Activated CD8-positive, alpha-beta memory T cell treated with anti-CD3 and anti-CD28 coated beads, Interleukin-2, amount 10 ng/mL, durations not matched to agents 7 days and 5 days (primary cell): ENCODE measurements at regions not wholly inside any gene's neighbourhood (a gene's known extent, or its start where the extent isn't known, plus 50 kb on each side); places are given as distances from the start of the nearest gene placed in this dataset.

Experiments used
- ATAC-seq: fragments of 150-1000 bp; cut with Tn5 transposase; one replicate; pipeline ENCODE4 v1.10.0; 2021; ENCODE audit warnings: moderate library complexity
- CTCF ChIA-PET: fragments of 350-600 bp; sonication (Branson Sonifier 250); formaldehyde crosslinking; loops from one replicate; lab custom pipeline; 2021; ENCODE audit warnings: antibody characterized with exemption; lab: Charles Lee
- DNase-seq: peaks from one replicate; pipeline ENCODE4 v3.0.0-alpha.2; 2020
- H3K27ac Mint-ChIP-seq: one replicate; pipeline ENCODE4 v1.8.0; 2021; ENCODE audit warnings: mild to moderate bottlenecking, mixed read lengths
- H3K27me3 Mint-ChIP-seq: one replicate; pipeline ENCODE4 v1.8.0; 2021; ENCODE audit warnings: mixed read lengths
- H3K36me3 Mint-ChIP-seq: one replicate; pipeline ENCODE4 v1.8.0; 2021; ENCODE audit warnings: mild to moderate bottlenecking, mixed read lengths
- H3K4me1 Mint-ChIP-seq: one replicate; pipeline ENCODE4 v1.8.0; 2021; ENCODE audit warnings: mixed read lengths
- H3K4me3 Mint-ChIP-seq: one replicate; pipeline ENCODE4 v1.8.0; 2021; ENCODE audit warnings: mild to moderate bottlenecking, moderate library complexity, mixed read lengths
- H3K9me3 Mint-ChIP-seq: one replicate; pipeline ENCODE4 v1.8.0; 2022; ENCODE audit warnings: low read depth, mixed read lengths

DNA sequence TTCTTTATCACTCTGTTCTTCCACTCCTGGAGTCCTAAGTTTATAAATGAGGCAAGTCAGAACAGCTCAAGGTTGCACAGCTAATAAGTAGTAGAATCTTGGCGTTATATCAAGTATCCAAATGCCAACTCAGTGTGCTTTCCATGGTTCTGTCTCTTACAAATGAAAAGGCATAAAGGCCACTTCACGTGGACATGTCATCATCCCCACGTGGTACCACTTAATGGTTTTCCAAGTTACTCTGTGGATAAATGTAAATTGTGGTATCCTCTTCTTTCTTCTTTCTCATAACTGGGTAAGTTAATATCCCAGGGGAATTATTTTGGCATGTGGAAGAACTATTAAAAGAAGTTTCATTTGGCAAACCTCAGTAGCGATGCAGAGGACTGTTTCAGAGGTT, 131.5 kb upstream of the L3MBTL4 start:
- H3K27ac Mint-ChIP-seq: no peak overlapping the region
- ATAC-seq (no peak), DNase-seq (no peak)
- CTCF ChIA-PET: no interaction called here
- H3K27me3 Mint-ChIP-seq: no peaks in the 10 kb centered on the region
- H3K9me3 Mint-ChIP-seq: peaks cover 2% of the 10 kb centered on the region
- H3K36me3 Mint-ChIP-seq: no peaks in the 10 kb centered on the region
- no peak overlapping the region for H3K4me3 Mint-ChIP-seq
- H3K4me1 Mint-ChIP-seq: no peaks in the 10 kb centered on the region

DNA sequence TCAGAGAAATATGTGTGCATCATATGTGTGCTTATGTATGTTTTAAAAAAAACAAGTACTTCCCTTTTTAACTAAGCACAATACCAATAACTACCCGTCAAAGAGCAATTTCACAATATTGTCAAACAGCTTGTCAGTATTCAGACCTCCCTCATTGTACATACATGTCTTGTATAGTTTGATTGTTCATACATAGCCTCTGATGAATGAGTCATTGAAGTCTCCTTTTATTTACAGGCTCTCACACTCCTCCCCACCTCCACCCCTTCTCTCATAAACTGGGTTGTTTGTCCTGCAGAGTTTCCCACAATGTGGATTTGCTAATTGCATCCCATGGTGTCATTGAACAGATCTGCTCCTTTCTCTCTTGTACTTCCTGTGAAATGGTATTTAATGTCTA, 132.8 kb upstream of the L3MBTL4 start:
- H3K27ac Mint-ChIP-seq: no peak overlapping the region
- H3K4me1 Mint-ChIP-seq: no peaks in the 10 kb centered on the region
- peaks cover 2% of the 10 kb centered on the region for H3K9me3 Mint-ChIP-seq
- CTCF ChIA-PET: no interaction called here
- ATAC-seq: no peak
- DNase-seq: no peak
- H3K27me3 Mint-ChIP-seq: no peaks in the 10 kb centered on the region
- H3K4me3 Mint-ChIP-seq: no peak overlapping the region
- no peaks in the 10 kb centered on the region for H3K36me3 Mint-ChIP-seq

DNA sequence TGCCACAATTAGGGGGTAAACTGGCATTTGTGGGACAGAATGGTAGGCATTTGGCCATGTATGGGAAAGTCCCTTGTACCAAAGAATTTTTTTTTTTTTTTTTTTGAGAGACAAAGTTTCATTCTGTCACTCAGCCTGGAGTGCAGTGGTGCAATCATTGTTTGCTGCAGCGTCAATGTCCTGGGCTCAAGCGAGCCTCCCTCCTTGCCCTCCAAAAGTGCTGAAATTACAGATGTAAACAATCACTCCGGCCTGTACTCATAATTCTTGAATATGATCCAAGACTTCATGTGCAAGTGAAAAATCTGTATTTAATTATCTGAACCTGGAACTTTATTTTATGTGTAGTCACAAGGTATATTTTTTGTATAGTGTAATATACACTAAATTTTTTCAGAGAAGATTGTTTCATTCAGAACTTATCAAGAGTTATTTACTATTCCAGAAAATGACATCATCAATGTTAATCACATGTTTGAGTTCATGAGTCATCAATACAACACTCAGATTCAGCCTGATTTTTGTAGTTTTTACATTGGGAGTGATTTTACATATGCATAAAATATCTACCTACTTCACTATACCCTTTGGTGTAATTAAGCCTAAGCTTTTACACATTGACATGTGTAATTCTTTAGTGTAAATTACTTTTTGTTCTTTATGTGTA, 138.7 kb upstream of the L3MBTL4 start:
- ATAC-seq (no peak), DNase-seq (no peak)
- H3K4me1 Mint-ChIP-seq: no peaks in the 10 kb centered on the region
- no peak overlapping the region for H3K4me3 Mint-ChIP-seq
- H3K36me3 Mint-ChIP-seq: no peaks in the 10 kb centered on the region
- H3K9me3 Mint-ChIP-seq: peaks cover 2% of the 10 kb centered on the region
- CTCF ChIA-PET: no interaction called here
- no peaks in the 10 kb centered on the region for H3K27me3 Mint-ChIP-seq
- no peak overlapping the region for H3K27ac Mint-ChIP-seq

DNA sequence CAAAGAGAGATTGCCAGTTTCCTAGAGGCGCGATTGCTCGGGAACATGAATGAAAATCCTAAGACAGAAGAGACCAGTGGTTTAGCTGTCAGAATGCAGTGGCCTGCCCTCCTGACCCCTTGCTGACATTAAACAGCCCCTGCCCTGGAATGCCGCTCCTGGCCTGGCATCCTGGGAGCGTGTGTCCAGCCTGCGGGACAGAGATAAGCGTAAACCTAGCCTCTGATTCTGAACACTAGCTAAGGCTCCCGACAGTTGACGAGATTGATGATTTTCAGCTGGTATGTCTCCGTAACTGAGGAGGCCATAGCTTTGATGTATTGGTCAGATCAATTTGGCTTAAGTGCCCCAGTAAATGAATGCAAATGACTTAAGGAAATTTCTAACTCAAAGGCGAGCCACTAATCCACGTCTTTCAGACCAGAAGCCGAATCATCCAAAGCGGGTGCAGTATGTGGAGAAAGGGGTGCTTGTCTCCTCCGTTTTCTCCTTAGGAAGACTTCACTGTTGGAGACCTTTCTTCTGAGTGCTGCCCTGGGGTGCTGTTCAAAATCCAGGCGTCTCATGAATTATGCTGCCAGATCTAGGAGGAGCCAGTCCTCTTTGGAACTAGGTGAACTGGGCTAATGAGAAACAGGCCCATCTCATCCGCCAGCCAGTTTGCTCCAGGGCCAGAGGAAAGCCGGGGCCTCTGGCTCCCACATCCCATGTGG, 142.5 kb upstream of the L3MBTL4 start:
- Mint-ChIP-seq H3K9me3 (peaks cover 2% of the 10 kb centered on the region), H3K4me3 (no peak overlapping the region), H3K27ac (no peak overlapping the region), H3K27me3 (no peaks in the 10 kb centered on the region), H3K36me3 (no peaks in the 10 kb centered on the region), H3K4me1 (no peaks in the 10 kb centered on the region)
- no peak for DNase-seq
- no peak for ATAC-seq
- CTCF ChIA-PET: no interaction called here

DNA sequence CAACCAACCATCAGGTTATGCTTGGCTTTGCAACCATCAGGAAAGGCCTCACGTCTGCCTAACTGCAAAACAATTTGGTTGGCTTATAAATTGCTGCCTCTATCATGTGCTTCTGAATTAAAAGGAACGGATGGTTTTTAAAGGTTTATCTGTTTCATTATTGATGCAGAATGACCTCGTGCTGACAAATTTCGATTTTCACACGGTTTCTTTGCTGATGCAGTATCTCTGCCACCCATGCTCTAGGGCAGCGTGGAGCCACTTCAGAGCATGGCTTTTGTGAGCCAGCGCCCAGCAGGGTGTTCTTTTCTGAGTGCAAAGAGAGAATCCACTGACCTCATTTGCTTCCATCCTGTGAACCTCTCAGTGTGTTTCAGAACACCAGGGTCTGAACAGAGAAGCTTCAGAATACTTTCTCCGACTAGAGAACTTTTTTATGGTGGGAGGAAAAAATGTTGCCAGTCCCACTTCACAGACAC, 143.1 kb upstream of the L3MBTL4 start:
- ATAC-seq: no peak
- H3K27me3 Mint-ChIP-seq: no peaks in the 10 kb centered on the region
- H3K36me3 Mint-ChIP-seq: no peaks in the 10 kb centered on the region
- H3K9me3 Mint-ChIP-seq: peaks cover 2% of the 10 kb centered on the region
- no peaks in the 10 kb centered on the region for H3K4me1 Mint-ChIP-seq
- no peak overlapping the region for H3K4me3 Mint-ChIP-seq
- no peak overlapping the region for H3K27ac Mint-ChIP-seq
- DNase-seq: no peak
- CTCF ChIA-PET: no interaction called here

DNA sequence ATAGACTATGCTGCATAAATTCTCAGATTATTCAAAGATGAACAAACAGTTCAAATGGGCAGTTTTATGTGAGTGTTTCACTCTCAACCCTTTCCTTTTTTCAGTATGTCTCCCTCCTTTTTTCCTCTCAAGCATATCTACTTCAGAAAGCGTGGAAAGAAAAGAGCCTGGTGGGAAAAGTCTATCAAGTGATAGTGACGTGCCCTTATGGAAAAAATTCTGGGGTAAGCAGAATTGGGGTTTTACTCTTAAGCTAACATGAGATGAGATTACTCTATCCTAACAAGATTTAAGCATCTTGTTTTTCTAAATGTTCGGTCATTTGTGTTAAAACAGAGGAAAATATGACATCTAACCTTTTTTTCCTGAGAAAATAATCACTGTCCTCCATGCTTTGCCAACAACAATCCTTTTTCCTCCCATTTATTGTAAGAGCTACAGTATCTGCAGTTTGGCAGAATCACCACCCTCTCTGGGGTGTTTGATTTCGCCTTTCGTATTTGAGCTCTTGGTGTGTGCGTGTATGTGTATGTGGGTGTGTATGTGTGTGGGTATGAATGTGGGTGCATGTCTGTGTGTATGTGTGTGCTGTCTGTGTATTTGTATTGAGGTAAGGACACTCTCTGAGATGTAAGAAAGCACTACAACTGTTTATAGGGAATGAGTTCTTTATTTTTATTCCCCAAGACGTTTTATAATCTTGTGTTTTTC, 143.9 kb upstream of the L3MBTL4 start:
- Mint-ChIP-seq H3K27ac (no peak overlapping the region), H3K4me3 (no peak overlapping the region), H3K27me3 (no peaks in the 10 kb centered on the region), H3K9me3 (peaks cover 2% of the 10 kb centered on the region), H3K36me3 (no peaks in the 10 kb centered on the region), H3K4me1 (no peaks in the 10 kb centered on the region)
- DNase-seq (no peak), ATAC-seq (no peak)
- CTCF ChIA-PET: no interaction called here

DNA sequence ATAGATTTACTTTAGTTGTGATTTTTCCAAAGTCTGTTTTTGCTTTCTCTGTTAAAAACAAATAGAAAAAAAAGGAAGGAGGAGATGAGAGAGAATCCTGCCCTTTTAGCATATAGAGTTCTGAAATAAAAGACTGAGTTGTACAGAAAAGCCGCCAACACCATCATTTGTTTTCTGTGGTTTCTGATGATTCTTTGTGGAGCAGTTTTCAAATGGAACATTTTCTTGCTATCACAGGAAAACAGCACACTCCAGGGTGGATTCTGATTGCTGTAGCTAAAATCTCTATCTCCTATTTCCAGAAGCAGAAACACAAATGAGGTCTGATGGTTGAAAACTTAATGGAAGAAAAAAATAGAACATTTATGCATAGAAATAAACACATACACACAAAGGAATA, 144.6 kb upstream of the L3MBTL4 start:
- peaks cover 2% of the 10 kb centered on the region for H3K9me3 Mint-ChIP-seq
- no peak overlapping the region for H3K4me3 Mint-ChIP-seq
- ATAC-seq (no peak), DNase-seq (no peak)
- no peak overlapping the region for H3K27ac Mint-ChIP-seq
- no peaks in the 10 kb centered on the region for H3K36me3 Mint-ChIP-seq
- H3K4me1 Mint-ChIP-seq: no peaks in the 10 kb centered on the region
- CTCF ChIA-PET: no interaction called here
- H3K27me3 Mint-ChIP-seq: no peaks in the 10 kb centered on the region

DNA sequence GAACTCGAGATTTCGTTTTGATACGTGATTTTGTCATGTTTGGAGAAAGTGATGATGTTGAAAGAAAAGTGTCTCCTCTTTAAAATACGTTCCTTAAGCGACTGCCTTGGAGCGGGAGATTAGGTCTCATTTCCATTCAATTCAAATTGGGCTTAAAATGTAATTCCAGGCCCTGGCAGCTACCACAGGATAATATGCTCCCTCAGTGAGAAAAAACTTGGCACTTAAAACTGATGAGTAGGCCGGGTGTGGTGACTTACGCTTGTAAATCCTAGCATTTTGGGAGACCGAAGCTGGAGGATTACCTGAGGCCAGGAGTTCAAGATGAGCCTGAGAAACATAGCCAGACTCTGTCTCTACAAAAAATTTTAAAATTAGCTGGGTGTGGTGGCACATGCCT, 146.3 kb upstream of the L3MBTL4 start:
- ATAC-seq (no peak), DNase-seq (no peak)
- Mint-ChIP-seq H3K36me3 (no peaks in the 10 kb centered on the region), H3K4me1 (no peaks in the 10 kb centered on the region), H3K27me3 (no peaks in the 10 kb centered on the region), H3K4me3 (no peak overlapping the region), H3K27ac (no peak overlapping the region), H3K9me3 (peaks cover 2% of the 10 kb centered on the region)
- CTCF ChIA-PET: no interaction called here

DNA sequence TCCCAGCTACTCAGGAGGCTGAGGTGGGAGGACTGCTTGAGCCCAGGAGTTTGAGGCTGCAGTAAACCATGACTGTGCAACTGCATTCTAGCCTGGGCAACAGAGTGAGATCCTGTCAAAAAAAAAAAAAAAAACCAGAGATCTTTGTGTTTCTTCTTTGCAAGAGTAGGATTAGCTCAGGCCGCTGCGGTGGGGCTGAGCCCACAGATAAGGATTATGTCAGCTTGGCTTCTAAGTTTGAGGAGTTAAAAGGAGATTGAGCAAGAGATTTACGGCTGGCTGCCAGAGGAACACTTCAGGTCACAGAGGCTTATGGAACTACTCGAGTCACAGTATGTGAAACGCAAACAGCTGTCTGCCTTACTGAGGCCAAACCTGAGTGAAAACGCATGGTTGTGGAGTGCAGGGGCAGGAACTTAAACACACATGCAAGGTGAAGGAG, 146.7 kb upstream of the L3MBTL4 start:
- ATAC-seq: no peak
- no peaks in the 10 kb centered on the region for H3K4me1 Mint-ChIP-seq
- H3K27me3 Mint-ChIP-seq: no peaks in the 10 kb centered on the region
- no peak for DNase-seq
- H3K36me3 Mint-ChIP-seq: no peaks in the 10 kb centered on the region
- H3K4me3 Mint-ChIP-seq: no peak overlapping the region
- CTCF ChIA-PET: no interaction called here
- H3K9me3 Mint-ChIP-seq: peaks cover 2% of the 10 kb centered on the region
- no peak overlapping the region for H3K27ac Mint-ChIP-seq

DNA sequence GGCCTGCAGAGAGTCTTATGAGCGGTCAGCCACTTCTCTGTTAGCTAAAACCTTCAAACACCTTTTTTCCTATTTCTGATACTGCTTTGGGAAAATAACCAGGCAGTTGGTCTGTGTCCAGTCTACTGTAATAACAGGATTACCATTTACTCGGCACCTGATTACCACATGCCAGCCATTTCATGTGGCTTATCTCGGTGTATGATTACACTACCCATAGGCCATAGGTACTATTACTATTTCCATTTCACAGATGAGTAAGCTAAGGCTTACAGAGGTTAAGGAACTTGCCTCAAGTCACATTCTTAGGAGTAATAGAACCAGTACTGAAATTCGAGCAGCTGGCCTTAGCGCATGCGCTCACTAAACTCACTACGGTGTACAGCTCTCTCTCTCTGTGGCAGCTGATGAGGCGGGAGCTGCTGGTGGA, 147.2 kb upstream of the L3MBTL4 start:
- no peak overlapping the region for H3K4me3 Mint-ChIP-seq
- ATAC-seq: no peak

DNA sequence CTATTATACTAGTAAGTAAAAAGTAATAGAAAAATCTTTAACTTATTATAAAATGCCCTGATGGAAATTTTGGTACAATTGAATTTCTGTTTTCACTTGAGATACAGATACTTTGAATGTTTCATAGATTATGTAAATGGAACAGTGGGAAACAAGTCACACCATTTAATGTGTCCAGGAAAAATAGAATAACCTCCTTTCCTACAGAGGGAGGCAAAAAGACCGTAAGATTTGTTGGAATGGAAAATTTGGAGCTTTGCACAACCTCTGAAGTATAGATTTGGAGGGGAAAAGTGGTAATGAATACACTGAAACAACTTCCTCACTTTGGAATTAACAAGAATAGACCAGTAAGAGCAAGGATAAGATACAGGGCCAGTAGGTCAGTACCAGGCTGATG, 149.2 kb upstream of the L3MBTL4 start:
- no peak overlapping the region for H3K4me3 Mint-ChIP-seq
- H3K9me3 Mint-ChIP-seq: peaks cover 5% of the 10 kb centered on the region
- CTCF ChIA-PET: no interaction called here
- DNase-seq (no peak), ATAC-seq (no peak)
- no peak overlapping the region for H3K27ac Mint-ChIP-seq
- H3K36me3 Mint-ChIP-seq: no peaks in the 10 kb centered on the region
- H3K4me1 Mint-ChIP-seq: no peaks in the 10 kb centered on the region
- no peaks in the 10 kb centered on the region for H3K27me3 Mint-ChIP-seq

More for the DNA sequence above, 147.2 kb upstream of the L3MBTL4 start:
- Mint-ChIP-seq H3K27ac (no peak overlapping the region), H3K4me1 (no peaks in the 10 kb centered on the region), H3K36me3 (no peaks in the 10 kb centered on the region), H3K9me3 (peaks cover 2% of the 10 kb centered on the region), H3K27me3 (no peaks in the 10 kb centered on the region)
- no peak for DNase-seq
- CTCF ChIA-PET: no interaction called here

DNA sequence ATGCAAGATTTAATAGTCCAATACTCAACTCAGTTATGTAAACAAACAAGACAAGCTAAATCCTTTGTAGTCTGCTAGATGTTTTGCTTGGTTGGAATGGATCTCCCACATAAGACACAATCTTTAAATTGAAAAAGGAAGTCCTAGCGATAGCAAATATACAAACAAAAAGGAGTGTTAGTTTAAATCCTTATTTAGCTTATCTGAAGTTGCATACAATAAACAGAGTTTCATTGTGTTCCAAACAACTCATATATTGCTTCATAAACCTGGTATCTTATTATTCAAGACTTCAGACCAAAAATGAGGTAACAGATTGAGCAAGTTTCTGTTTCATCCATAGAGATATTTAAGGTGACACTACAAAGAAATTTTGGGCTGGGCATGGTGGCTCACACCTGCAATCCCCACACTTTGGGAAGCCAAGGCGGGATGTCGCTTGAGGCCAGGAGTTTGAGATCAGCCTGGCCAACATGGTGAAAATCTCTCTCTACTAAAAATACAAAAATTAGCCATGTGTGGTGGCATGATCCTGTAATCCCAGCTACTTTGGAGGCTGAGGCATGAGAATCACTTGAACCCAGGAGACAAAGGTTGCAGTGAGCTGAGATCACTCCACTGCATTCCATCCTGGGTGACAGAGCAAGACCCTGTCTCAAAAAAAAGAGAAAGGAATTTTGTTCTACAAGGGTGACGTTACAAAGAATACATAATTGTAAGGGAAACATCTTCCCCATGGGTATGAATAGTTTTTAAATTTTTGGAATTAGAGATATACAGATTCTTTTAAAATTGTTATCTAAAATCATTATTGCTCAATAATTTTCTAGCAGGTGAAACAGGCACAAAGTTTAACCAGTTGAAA, 150.5 kb upstream of the L3MBTL4 start:
- DNase-seq: no peak
- no peak for ATAC-seq
- no peak overlapping the region for H3K27ac Mint-ChIP-seq
- no peaks in the 10 kb centered on the region for H3K36me3 Mint-ChIP-seq
- CTCF ChIA-PET: no interaction called here
- no peak overlapping the region for H3K4me3 Mint-ChIP-seq
- no peaks in the 10 kb centered on the region for H3K27me3 Mint-ChIP-seq
- H3K4me1 Mint-ChIP-seq: no peaks in the 10 kb centered on the region
- H3K9me3 Mint-ChIP-seq: peaks cover 5% of the 10 kb centered on the region

DNA sequence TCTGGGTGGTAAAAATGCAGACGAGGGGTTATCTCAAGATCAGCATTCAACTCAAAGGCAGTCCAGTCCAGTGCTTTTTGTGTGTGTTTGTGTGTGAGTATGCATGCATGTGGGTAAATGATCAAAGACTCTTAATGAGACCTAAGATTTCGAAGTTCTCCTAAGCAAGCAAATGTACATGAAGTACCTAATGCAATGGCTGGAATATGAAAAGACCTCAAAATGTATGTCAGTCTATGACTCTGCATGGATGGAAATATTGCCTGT, 151.0 kb upstream of the L3MBTL4 start:
- Mint-ChIP-seq H3K4me1 (no peaks in the 10 kb centered on the region), H3K27ac (no peak overlapping the region), H3K9me3 (peaks cover 5% of the 10 kb centered on the region), H3K27me3 (no peaks in the 10 kb centered on the region), H3K36me3 (no peaks in the 10 kb centered on the region), H3K4me3 (no peak overlapping the region)
- CTCF ChIA-PET: no interaction called here
- no peak for ATAC-seq
- no peak for DNase-seq
